Stimulated activated CD8-positive, alpha-beta memory T cell treated with anti-CD3 and anti-CD28 coated beads, Interleukin-4, amount 100 ng/mL, for 24 hours (primary cell): ENCODE measurements at regions not wholly inside any gene's neighbourhood (a gene's known extent, or its start where the extent isn't known, plus 50 kb on each side); places are given as distances from the start of the nearest gene placed in this dataset.
A peak's percentile ranks its signal among the peaks of the same experiment; 100 is the strongest.

Experiments
- DNase-seq: peaks from one replicate; pipeline ENCODE4 v3.0.0-alpha.2; 2020; ENCODE audit warnings: low read depth

DNA sequence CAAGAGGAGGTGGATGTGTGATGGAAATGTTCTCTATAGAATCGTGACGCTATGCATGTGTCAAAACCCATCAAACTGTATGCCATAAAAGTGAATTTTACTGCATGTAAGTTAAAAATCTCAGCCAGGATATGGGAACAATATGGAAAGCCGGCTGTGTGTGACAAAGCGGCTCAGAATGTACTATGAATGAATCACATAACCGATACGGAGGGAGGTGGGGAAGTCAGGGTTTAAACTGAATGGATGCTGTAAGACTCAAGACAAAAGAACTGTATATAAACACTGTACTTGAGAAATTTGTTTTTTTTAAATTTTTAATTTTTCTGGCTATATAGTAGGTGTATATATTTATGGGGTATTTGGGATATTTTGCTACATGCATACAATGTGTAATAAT, 111.6 kb upstream of the PDE4B start:
- DNase-seq = no peak

GRCh38 chr1:65687428-65688214, 105.1 kb upstream of the PDE4B start:
- peak; percentile 66 for DNase-seq

DNA sequence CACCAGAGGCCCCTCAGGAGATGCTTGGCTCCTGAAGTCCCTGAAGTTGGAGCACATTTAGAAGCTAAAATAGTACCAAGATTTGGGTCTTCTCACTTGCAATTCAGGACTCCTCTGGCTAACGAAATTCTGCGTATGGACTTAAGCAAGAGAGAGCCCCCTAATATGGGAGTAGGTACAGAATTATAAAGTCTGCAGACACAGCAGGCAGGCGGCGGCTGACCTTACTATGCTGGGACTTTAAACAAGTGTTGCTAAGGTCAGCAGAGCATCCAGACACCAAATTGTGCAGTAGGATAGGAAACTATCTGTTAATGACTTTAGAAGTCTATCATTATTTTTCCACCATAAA, 104.5 kb upstream of the PDE4B start:
- DNase-seq = no peak

DNA sequence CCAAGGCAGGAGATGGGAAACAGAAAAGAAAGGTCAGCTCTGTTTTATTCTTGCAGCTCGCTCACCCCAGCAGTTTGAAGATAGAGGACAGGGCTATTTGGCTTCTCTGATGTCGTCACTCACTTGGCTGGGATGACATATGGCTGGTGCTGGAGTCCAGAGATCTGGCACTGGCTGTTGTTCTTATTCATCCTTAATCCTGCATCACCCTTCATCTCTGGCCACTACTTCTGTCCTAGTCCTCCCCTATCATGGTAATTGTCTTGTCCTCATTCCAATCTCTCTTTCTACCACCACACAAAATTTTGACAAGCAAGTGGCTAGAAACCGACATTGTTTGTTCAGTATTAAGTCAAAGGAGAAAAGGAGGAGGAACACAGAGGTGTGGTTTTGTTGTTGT, 103.8 kb upstream of the PDE4B start:
- DNase-seq = no peak

DNA sequence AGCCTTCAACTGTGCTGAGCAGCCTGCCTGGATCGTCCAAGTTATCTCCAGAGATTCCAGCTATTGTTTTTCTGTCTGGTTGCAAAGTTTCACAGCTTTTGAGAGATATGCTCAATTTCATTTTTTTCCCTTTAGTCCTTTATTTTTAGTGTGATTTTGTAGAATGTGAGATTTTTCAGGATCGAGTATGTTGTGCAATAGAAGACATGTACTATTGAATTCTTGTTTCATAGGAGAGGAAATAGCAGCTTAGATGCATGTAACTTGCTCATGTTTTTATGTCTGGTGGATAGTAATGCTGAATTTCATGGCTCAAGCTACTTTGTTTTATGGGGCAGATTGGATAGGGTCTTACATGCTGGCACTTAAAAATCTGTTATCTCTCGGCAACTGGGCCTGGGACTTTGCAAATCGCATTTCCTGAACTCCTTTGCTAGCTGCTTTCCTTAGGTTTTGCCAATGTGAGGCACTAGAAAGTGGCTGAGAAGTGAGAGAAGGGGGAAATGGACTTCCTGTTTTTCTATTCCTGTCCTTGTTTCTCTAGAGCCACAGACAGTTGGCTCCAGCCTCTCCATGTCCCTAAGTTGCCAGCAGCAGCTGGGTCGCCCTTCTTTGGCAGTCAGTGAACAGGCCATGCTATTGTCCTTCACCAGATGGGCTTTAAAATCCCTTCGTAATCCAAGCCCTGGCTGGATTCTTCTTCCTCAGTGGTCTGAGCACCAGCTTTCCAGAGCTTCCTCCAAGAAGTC, 101.4 kb upstream of the PDE4B start:
- no peak for DNase-seq

GRCh38 chr1:65691972-65692371, 100.7 kb upstream of the PDE4B start:
- DNase-seq = no peak

DNA sequence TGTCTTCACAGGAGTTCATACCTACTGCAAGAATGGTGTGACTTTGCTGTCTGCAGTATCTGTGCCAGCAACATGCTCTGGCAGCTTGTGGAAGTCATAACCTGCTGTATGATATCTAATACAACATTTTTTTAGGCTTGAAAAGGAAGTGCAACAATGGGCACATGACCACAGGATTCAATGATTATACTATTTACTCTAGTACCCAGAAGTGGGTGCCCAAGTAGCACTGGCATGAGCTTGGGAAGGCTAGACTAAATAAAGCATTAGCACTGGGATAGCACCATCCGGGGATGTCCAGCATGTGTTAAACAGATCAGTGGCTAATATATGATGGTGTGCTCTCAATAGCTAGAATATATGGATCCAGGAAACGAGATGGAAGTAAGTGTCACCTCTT, 98.6 kb upstream of the PDE4B start:
- no peak for DNase-seq

GRCh38 chr1:65694933-65695332, 97.8 kb upstream of the PDE4B start:
- DNase-seq = no peak

DNA sequence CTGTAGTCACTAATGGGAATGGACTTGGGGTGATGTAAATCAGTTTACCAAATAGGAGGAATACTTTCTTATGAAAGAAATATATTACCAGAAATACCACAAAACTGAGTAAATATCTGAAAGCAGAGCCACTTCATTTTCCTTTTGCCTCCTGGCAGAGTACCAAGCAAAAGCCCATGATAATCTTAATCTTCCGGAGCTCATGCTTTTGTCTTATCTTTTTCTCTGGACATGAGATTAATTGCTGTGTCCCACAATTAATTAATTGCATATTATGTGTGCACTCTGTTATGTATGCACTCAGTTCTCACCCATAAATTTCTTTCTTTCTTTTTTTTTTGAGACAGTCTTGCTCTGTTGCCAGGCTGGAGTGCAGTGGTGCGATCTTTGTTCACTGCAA, 94.1 kb upstream of the PDE4B start:
- no peak for DNase-seq

- DNase-seq = no peak
Observed at GRCh38 chr1:65703853-65704252, 88.8 kb upstream of the PDE4B start.

DNA sequence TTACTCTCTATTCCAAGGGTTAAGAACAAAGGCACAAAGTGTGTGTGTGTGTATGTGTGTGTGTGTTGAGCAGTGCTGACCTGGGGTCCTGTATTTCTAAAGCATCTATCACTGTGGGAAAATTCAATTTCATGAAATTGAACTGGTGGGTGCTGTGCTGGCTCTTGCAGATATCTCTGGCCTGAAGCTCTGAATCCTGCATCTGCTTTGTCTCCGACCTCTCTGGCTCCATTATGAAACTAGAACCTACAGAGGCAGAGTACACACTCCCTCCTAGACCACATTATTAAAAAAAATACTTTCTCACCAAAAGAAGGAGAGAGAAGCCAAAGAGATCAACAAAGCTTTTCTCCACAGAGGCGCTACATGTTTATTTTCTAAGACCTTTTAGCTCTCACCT, 88.4 kb upstream of the PDE4B start:
- no peak for DNase-seq

DNA sequence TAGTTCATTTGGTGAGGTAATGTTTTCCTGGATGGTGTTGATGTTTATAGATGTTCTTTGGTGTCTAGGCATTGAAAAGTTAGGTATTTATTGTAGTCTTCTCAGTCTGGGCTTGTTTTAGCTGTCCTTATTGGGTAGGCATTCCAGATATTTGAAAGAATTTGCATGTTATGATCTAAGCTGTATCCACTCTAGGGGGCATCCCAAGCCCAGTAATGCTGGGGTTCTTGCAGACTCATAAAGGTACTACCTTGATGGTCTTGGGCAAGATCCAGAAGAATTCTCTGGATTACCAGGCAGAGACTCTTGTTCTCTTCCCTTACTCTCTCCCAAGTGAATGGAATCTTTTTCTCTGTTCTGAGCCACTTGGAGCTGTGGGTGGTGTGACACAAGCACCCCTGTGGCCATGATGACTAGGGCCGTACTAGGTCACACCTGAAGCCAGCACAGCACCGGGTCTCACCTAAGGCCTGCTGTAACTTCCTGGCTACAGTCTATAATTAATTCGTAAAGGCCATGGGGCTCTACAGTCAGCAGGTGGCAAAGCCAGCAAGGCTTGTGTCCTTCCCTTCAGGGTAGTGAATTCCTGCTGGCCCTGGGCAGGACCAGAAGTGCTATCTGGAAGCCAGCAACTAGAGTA, 74.8 kb upstream of the PDE4B start:
- no peak for DNase-seq

DNA sequence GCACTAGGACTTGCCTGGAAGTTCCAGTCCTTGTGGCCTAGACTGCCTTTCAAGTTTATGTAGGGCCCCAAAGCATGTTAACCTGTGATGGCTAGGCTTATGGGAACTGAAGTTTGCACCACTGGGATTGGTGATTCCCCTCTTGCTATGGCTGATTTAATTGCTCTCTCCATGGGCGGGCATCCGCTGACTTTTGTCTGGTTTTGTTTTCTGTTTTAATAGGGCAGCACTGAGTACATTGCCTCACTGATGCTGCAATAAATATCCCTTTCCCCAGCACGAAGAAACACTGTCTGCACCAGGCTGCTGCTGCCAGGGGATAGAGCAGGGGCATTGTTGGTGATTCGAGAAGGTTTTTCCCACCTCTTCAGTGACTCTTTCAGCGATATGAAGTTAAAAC, 73.3 kb upstream of the PDE4B start:
- DNase-seq = no peak

GRCh38 chr1:65722461-65722860, 70.2 kb upstream of the PDE4B start:
- no peak for DNase-seq

- DNase-seq = no peak
Observed at GRCh38 chr1:65724151-65724550, 68.5 kb upstream of the PDE4B start.

- no peak for DNase-seq
Observed at GRCh38 chr1:65725064-65725463, 67.6 kb upstream of the PDE4B start.

DNA sequence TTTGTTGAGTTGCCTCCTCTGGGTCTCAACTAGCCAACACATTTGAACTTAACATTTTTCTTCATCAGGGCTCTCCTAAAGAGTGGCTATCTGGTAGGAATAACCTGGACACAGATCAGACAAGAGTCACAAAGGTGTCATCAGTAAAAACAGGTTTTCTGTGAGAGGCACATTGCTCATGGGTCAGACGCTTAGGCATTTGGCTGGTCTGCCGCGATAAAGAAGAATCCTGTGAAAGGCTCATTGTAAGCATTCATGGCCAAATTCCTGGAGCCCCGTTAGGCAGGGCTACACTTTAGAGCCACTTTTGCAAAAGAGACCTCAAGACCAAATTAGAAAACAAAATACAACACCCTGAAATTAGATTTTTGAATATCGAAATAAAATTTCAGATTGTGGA, 64.2 kb upstream of the PDE4B start:
- DNase-seq = no peak

- DNase-seq = no peak
Observed at GRCh38 chr1:65729259-65729658, 63.4 kb upstream of the PDE4B start.

DNA sequence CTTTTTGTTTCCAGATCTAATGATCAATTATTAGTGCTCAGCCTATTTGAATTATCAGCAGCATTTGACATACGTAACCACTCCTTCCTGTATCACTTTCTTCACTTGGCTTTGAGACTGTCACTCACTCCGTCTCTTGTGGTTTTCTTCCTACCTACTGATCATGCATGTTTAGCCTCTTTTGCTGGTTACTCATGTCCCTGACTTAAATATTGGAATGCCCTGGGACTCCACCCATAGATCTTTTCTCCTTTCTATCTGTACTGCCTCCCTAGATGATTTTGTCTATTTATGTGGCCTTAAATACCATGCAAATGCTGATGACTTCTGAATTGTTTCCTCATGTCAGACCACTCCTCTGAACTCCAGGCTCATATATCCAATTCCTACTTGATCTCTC, 57.7 kb upstream of the PDE4B start:
- DNase-seq = no peak

- DNase-seq = no peak
Observed at GRCh38 chr1:65741993-65742392, 50.7 kb upstream of the PDE4B start.
